ENCODE measurements at regions not wholly inside any gene's neighbourhood (a gene's known extent, or its start where the extent isn't known, plus 50 kb on each side); places are given as distances from the start of the nearest gene placed in this dataset.

- Mint-ChIP-seq H3K27ac (no peak overlapping the region), H3K9me3 (peaks cover 0 to 33% (median 7%) of the 10 kb centered on the region in 11 donors), H3K4me1 (no peaks in the 10 kb centered on the region), H3K36me3 (no peaks in the 10 kb centered on the region), H3K27me3 (no peaks in the 10 kb centered on the region), H3K4me3 (no peak overlapping the region)
- ATAC-seq (no peak), DNase-seq (no peak)
- intact Hi-C loops (cut with micrococcal nuclease), result no loop called here
- no peak overlapping the region for H3K27ac ChIP-seq (ENCODE audit: low read depth, low read length)
- ChIA-PET CTCF (no interaction called here), POLR2A (no interaction called here)
- H3K9me3 ChIP-seq (ENCODE audit: control insufficient read depth in 2 of 3, low read length in 3 of 3), result no peaks in the 10 kb centered on the region
- H3K4me3 ChIP-seq (ENCODE audit: low read length), result no peak overlapping the region
- no peaks in the 10 kb centered on the region for H3K27me3 ChIP-seq (ENCODE audit: control insufficient read depth in 2 of 2, insufficient read depth in 2 of 2, low read length in 2 of 2)
- H3K4me1 ChIP-seq (ENCODE audit: control insufficient read depth in 2 of 2, insufficient read depth in 2 of 2, low read length in 2 of 2), result no peaks in the 10 kb centered on the region
- H3K36me3 ChIP-seq (ENCODE audit: control insufficient read depth in 2 of 3, insufficient read depth in 3 of 3, low read length in 3 of 3), result no peaks in the 10 kb centered on the region
Observed at GRCh38 chr21:18869104-18869503, 465.5 kb upstream of the TMPRSS15 start.

- H3K36me3 Mint-ChIP-seq, result peaks cover 0 to 7% (median 0%) of the 10 kb centered on the region in 5 donors
- no peak overlapping the region for H3K27ac Mint-ChIP-seq
- no peaks in the 10 kb centered on the region for H3K4me1 Mint-ChIP-seq
- Histone ChIP-seq H3K36me3 (ENCODE audit: control insufficient read depth in 2 of 3, insufficient read depth in 3 of 3, low read length in 3 of 3) (no peaks in the 10 kb centered on the region), H3K27me3 (ENCODE audit: control insufficient read depth in 2 of 2, insufficient read depth in 2 of 2, low read length in 2 of 2) (no peaks in the 10 kb centered on the region), H3K9me3 (ENCODE audit: control insufficient read depth in 2 of 3, low read length in 3 of 3) (peaks cover 0 to 9% (median 0%) of the 10 kb centered on the region in 3 experiments), H3K4me3 (ENCODE audit: low read length) (no peak overlapping the region), H3K4me1 (ENCODE audit: control insufficient read depth in 2 of 2, insufficient read depth in 2 of 2, low read length in 2 of 2) (no peaks in the 10 kb centered on the region), H3K27ac (ENCODE audit: low read depth, low read length) (no peak overlapping the region)
- intact Hi-C loops (cut with micrococcal nuclease), result no loop called here
- no peak overlapping the region for H3K4me3 Mint-ChIP-seq
- DNase-seq (no peak), ATAC-seq (no peak)
- peaks cover 0 to 17% (median 10%) of the 10 kb centered on the region in 11 donors for H3K9me3 Mint-ChIP-seq
- no peaks in the 10 kb centered on the region for H3K27me3 Mint-ChIP-seq
- POLR2A ChIA-PET, result no interaction called here
- CTCF ChIA-PET, result no interaction called here
Observed at GRCh38 chr21:18877917-18878316, 474.3 kb upstream of the TMPRSS15 start.

GRCh38 chr21:18887922-18888602 is 484.5 kb upstream of the TMPRSS15 start:
- ChIA-PET POLR2A (no interaction called here), CTCF (no interaction called here)
- DNase-seq, result no peak
- intact Hi-C loops (cut with micrococcal nuclease), result no loop called here
- Histone ChIP-seq H3K4me3 (ENCODE audit: low read length) (no peak overlapping the region), H3K36me3 (ENCODE audit: control insufficient read depth in 2 of 3, insufficient read depth in 3 of 3, low read length in 3 of 3) (no peaks in the 10 kb centered on the region), H3K4me1 (ENCODE audit: control insufficient read depth in 2 of 2, insufficient read depth in 2 of 2, low read length in 2 of 2) (no peaks in the 10 kb centered on the region), H3K27ac (ENCODE audit: low read depth, low read length) (no peak overlapping the region), H3K27me3 (ENCODE audit: control insufficient read depth in 2 of 2, insufficient read depth in 2 of 2, low read length in 2 of 2) (no peaks in the 10 kb centered on the region), H3K9me3 (ENCODE audit: control insufficient read depth in 2 of 3, low read length in 3 of 3) (no peaks in the 10 kb centered on the region)
- no peak for ATAC-seq
- Mint-ChIP-seq H3K4me3 (no peak overlapping the region), H3K36me3 (no peaks in the 10 kb centered on the region), H3K27me3 (no peaks in the 10 kb centered on the region), H3K4me1 (no peaks in the 10 kb centered on the region), H3K9me3 (peaks cover 1 to 55% (median 7%) of the 10 kb centered on the region in 11 donors), H3K27ac (no peak overlapping the region)

- no peak for DNase-seq
- no peaks in the 10 kb centered on the region for H3K27me3 ChIP-seq (ENCODE audit: control insufficient read depth in 2 of 2, insufficient read depth in 2 of 2, low read length in 2 of 2)
- H3K9me3 ChIP-seq (ENCODE audit: control insufficient read depth in 2 of 3, low read length in 3 of 3), result no peaks in the 10 kb centered on the region
- H3K4me3 ChIP-seq (ENCODE audit: low read length), result no peak overlapping the region
- intact Hi-C loops (cut with micrococcal nuclease), result no loop called here
- H3K27me3 Mint-ChIP-seq, result no peaks in the 10 kb centered on the region
- ChIA-PET POLR2A (no interaction called here), CTCF (no interaction called here)
- H3K27ac ChIP-seq (ENCODE audit: low read depth, low read length), result no peak overlapping the region
- H3K4me3 Mint-ChIP-seq, result no peak overlapping the region
- peaks cover 0 to 45% (median 4%) of the 10 kb centered on the region in 11 donors for H3K9me3 Mint-ChIP-seq
- no peaks in the 10 kb centered on the region for H3K4me1 Mint-ChIP-seq
- ATAC-seq, result no peak
- no peaks in the 10 kb centered on the region for H3K4me1 ChIP-seq (ENCODE audit: control insufficient read depth in 2 of 2, insufficient read depth in 2 of 2, low read length in 2 of 2)
- no peaks in the 10 kb centered on the region for H3K36me3 Mint-ChIP-seq
- H3K36me3 ChIP-seq (ENCODE audit: control insufficient read depth in 2 of 3, insufficient read depth in 3 of 3, low read length in 3 of 3), result no peaks in the 10 kb centered on the region
- no peak overlapping the region for H3K27ac Mint-ChIP-seq
Observed at GRCh38 chr21:18893406-18893805, 489.8 kb upstream of the TMPRSS15 start.

GRCh38 chr21:18894387-18894786 is 490.8 kb upstream of the TMPRSS15 start:
- H3K4me3 Mint-ChIP-seq, result no peak overlapping the region
- Histone ChIP-seq H3K4me1 (ENCODE audit: control insufficient read depth in 2 of 2, insufficient read depth in 2 of 2, low read length in 2 of 2) (no peaks in the 10 kb centered on the region), H3K4me3 (ENCODE audit: low read length) (no peak overlapping the region), H3K27me3 (ENCODE audit: control insufficient read depth in 2 of 2, insufficient read depth in 2 of 2, low read length in 2 of 2) (no peaks in the 10 kb centered on the region), H3K36me3 (ENCODE audit: control insufficient read depth in 2 of 3, insufficient read depth in 3 of 3, low read length in 3 of 3) (no peaks in the 10 kb centered on the region), H3K9me3 (ENCODE audit: control insufficient read depth in 2 of 3, low read length in 3 of 3) (no peaks in the 10 kb centered on the region), H3K27ac (ENCODE audit: low read depth, low read length) (no peak overlapping the region)
- ATAC-seq (no peak), DNase-seq (no peak)
- no peaks in the 10 kb centered on the region for H3K27me3 Mint-ChIP-seq
- CTCF ChIA-PET, result no interaction called here
- intact Hi-C loops (cut with micrococcal nuclease), result no loop called here
- POLR2A ChIA-PET, result no interaction called here
- no peaks in the 10 kb centered on the region for H3K36me3 Mint-ChIP-seq
- no peak overlapping the region for H3K27ac Mint-ChIP-seq
- H3K9me3 Mint-ChIP-seq, result peaks cover 0 to 40% (median 4%) of the 10 kb centered on the region in 11 donors
- no peaks in the 10 kb centered on the region for H3K4me1 Mint-ChIP-seq

- Mint-ChIP-seq H3K36me3 (no peaks in the 10 kb centered on the region), H3K4me3 (no peak overlapping the region), H3K9me3 (peaks cover 0 to 15% (median 2%) of the 10 kb centered on the region in 11 donors), H3K4me1 (no peaks in the 10 kb centered on the region), H3K27me3 (no peaks in the 10 kb centered on the region), H3K27ac (no peak overlapping the region)
- DNase-seq, result no peak
- H3K36me3 ChIP-seq (ENCODE audit: control insufficient read depth in 2 of 3, insufficient read depth in 3 of 3, low read length in 3 of 3), result no peaks in the 10 kb centered on the region
- intact Hi-C loops (cut with micrococcal nuclease), result no loop called here
- H3K27me3 ChIP-seq (ENCODE audit: control insufficient read depth in 2 of 2, insufficient read depth in 2 of 2, low read length in 2 of 2), result no peaks in the 10 kb centered on the region
- H3K4me1 ChIP-seq (ENCODE audit: control insufficient read depth in 2 of 2, insufficient read depth in 2 of 2, low read length in 2 of 2), result no peaks in the 10 kb centered on the region
- no peak for ATAC-seq
- ChIA-PET POLR2A (no interaction called here), CTCF (no interaction called here)
- H3K9me3 ChIP-seq (ENCODE audit: control insufficient read depth in 2 of 3, low read length in 3 of 3), result no peaks in the 10 kb centered on the region
- H3K27ac ChIP-seq (ENCODE audit: low read depth, low read length), result no peak overlapping the region
- no peak overlapping the region for H3K4me3 ChIP-seq (ENCODE audit: low read length)
Observed at GRCh38 chr21:18899261-18899660, 495.7 kb upstream of the TMPRSS15 start.

- POLR2A ChIA-PET, result no interaction called here
- H3K36me3 ChIP-seq (ENCODE audit: control insufficient read depth in 2 of 3, insufficient read depth in 3 of 3, low read length in 3 of 3), result no peaks in the 10 kb centered on the region
- H3K4me1 Mint-ChIP-seq, result no peaks in the 10 kb centered on the region
- no peaks in the 10 kb centered on the region for H3K27me3 ChIP-seq (ENCODE audit: control insufficient read depth in 2 of 2, insufficient read depth in 2 of 2, low read length in 2 of 2)
- intact Hi-C loops (cut with micrococcal nuclease), result no loop called here
- no peaks in the 10 kb centered on the region for H3K27me3 Mint-ChIP-seq
- no peak overlapping the region for H3K4me3 Mint-ChIP-seq
- H3K27ac ChIP-seq (ENCODE audit: low read depth, low read length), result no peak overlapping the region
- H3K4me3 ChIP-seq (ENCODE audit: low read length), result no peak overlapping the region
- no peaks in the 10 kb centered on the region for H3K36me3 Mint-ChIP-seq
- no peaks in the 10 kb centered on the region for H3K9me3 ChIP-seq (ENCODE audit: control insufficient read depth in 2 of 3, low read length in 3 of 3)
- no peaks in the 10 kb centered on the region for H3K4me1 ChIP-seq (ENCODE audit: control insufficient read depth in 2 of 2, insufficient read depth in 2 of 2, low read length in 2 of 2)
- CTCF ChIA-PET, result no interaction called here
- ATAC-seq (no peak), DNase-seq (no peak)
- peaks cover 0 to 15% (median 2%) of the 10 kb centered on the region in 11 donors for H3K9me3 Mint-ChIP-seq
- no peak overlapping the region for H3K27ac Mint-ChIP-seq
Observed at GRCh38 chr21:18902660-18903059, 499.1 kb upstream of the TMPRSS15 start.
